Testis (tissue), 2 donors: ENCODE measurements at regions not wholly inside any gene's neighbourhood (a gene's known extent, or its start where the extent isn't known, plus 50 kb on each side); places are given as distances from the start of the nearest gene placed in this dataset.

Experiments used
- DNase-seq: peaks from one replicate; pipeline ENCODE4 v3.0.0-alpha.2; 2019
- H3K27ac ChIP-seq, 2 donors: fragments of 200-600 bp; sonication (generic); one replicate each; pipeline ENCODE4 v1.5.1; 2019
- H3K27me3 ChIP-seq: fragments of 200-600 bp; sonication (generic); one replicate; pipeline ENCODE4 v1.5.1; 2019
- H3K36me3 ChIP-seq: fragments of 200-600 bp; sonication (generic); one replicate; pipeline ENCODE4 v1.5.1; 2017; ENCODE audit warnings: low read depth; ENCODE audit errors: missing control alignments
- H3K4me1 ChIP-seq: fragments of 200-600 bp; sonication (generic); one replicate; pipeline ENCODE4 v1.5.1; 2019
- H3K4me3 ChIP-seq, 2 donors: fragments of 200-600 bp; sonication (generic); one replicate each; pipeline ENCODE4 v1.5.1; 2017 to 2019
- H3K9me3 ChIP-seq: fragments of 200-600 bp; sonication (generic); one replicate; pipeline ENCODE4 v1.5.1; 2017
- POLR2A ChIP-seq: fragments of 450-650 bp; IDR thresholded peaks from one replicate; pipeline ENCODE4 v1.6.1; 2017; ENCODE audit warnings: antibody characterized with exemption, mild to moderate bottlenecking, moderate library complexity
- WGBS, 2 donors: methylation state at CpG; one replicate each; pipeline ENCODE4 v1.1.5; 2018; 5-methylcytosine and 5-hydroxymethylcytosine counted together
- intact Hi-C: fragments of 100-400 bp; cut with DNase I; formaldehyde crosslinking; loops from one replicate; pipeline ENCODE4 v1.15.1; 2023; ENCODE audit warnings: low total_unique reads
- TF ChIP-seq, protein P1 (sequence below), 3 experiments: fragments of 450-650 bp in 2 of 3; fragments of 200-600 bp in 1 of 3; sonication (generic) in 1 of 3; IDR thresholded peaks; one replicate each; pipeline ENCODE4 v1.5.1; 2016 to 2019; ENCODE audit warnings: antibody characterized with exemption in 3 of 3, mild to moderate bottlenecking in 2 of 3, moderate library complexity in 1 of 3

DNA sequence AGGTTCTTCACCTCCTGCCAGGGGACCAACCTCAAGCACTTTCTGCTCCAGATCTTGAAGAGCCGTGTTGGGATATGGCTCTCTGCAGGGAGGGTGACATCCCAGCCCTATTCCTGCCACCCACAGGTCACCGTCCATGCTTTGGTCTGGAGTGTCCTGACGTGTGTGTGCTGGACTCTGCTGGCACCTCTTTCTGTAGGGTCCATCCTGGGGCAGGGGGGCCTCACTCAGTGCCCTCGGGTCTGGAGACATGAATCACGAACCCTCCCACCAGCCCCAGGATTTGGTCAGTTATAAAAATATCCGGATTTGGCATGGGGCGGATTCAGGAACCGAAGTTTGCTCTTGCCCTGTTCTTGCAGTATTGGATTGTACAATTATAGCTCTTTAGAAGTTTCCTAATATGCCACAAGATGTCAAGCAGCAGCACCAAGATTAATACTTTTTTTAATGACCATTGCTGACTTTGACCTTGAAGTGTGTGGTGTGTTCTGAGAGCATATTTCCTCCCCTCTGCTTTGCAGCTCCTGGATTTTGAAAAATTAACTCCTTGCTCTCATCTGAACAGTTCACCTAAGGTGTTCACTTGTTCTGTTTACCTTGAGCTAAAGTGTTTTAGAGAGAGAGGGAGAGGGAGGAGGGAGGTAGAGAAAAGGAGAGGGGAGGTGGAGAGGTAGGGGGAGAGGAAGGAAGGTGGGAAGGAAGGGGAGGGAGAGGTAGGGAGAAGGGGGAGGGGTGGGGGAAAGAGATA is 95.4 kb upstream of the SHH start:
- TF ChIP-seq, protein P1, sequence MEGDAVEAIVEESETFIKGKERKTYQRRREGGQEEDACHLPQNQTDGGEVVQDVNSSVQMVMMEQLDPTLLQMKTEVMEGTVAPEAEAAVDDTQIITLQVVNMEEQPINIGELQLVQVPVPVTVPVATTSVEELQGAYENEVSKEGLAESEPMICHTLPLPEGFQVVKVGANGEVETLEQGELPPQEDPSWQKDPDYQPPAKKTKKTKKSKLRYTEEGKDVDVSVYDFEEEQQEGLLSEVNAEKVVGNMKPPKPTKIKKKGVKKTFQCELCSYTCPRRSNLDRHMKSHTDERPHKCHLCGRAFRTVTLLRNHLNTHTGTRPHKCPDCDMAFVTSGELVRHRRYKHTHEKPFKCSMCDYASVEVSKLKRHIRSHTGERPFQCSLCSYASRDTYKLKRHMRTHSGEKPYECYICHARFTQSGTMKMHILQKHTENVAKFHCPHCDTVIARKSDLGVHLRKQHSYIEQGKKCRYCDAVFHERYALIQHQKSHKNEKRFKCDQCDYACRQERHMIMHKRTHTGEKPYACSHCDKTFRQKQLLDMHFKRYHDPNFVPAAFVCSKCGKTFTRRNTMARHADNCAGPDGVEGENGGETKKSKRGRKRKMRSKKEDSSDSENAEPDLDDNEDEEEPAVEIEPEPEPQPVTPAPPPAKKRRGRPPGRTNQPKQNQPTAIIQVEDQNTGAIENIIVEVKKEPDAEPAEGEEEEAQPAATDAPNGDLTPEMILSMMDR (IDR thresholded peaks at IDR 0.05): no peak
- TF ChIP-seq POLR2A: no peak
- DNase-seq: no peak
- no peaks in the 10 kb centered on the region for H3K36me3 ChIP-seq
- H3K27me3 ChIP-seq: no peaks in the 10 kb centered on the region
- intact Hi-C loops: no loop called here
- peaks cover 6% of the 10 kb centered on the region for H3K4me1 ChIP-seq
- H3K27ac ChIP-seq: no peak overlapping the region
- H3K4me3 ChIP-seq: no peak overlapping the region
- no peaks in the 10 kb centered on the region for H3K9me3 ChIP-seq
- 27 to 53% methylated on average over 7 to 8 of the region's 8 CpGs for WGBS, 2 donors

DNA sequence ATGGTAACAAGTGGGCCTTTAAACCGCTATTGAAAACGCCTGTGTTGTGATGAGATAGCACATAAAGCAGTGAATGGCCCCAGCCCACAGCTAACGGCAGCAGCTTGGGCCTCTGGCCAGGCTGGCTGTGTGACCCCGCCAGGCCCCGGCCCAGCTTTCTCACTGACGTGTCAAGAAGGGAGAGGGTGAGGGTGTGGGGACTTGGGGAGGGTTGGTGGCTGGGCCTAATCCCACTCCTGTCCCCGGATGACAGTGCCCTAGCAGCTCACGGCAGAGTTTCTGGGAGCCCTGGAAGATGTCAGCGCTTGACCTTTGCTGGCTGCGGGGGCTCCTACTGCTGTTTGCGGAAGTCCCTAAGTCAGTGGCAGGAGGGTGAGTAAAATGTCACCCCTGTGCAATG is 88.9 kb upstream of the SHH start:
- 80 to 82% methylated on average over 8 to 11 of the region's 11 CpGs for WGBS, 2 donors
- DNase-seq: no peak
- Histone ChIP-seq H3K4me3 (no peak overlapping the region), H3K27me3 (no peaks in the 10 kb centered on the region), H3K27ac (no peak overlapping the region), H3K36me3 (no peaks in the 10 kb centered on the region), H3K4me1 (no peaks in the 10 kb centered on the region), H3K9me3 (no peaks in the 10 kb centered on the region)
- no peak for TF ChIP-seq POLR2A
- TF ChIP-seq, protein P1 (IDR thresholded peaks at IDR 0.05): no peak
- intact Hi-C loops: no loop called here

DNA sequence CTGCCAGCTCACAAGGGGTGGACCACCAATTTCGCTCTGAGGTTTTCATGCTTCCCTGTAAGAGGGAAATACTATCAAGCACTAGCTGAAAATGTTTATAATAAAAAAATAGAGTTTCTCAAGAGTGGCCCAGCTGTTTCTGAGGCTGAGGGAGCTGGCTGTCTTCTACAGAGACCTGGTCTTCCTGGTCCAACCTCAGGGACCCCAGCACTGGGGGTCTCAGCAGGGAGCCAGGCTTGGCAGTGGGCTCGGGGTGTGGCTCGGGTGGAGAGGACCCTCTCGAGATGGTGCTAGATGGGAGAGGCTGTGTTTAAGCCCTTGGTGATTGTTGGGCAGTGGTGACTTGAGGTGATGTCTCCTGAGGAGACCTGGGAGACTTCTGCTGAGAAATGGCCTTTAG is 87.3 kb upstream of the SHH start:
- 92 to 99% methylated on average over 4 of the region's 4 CpGs for WGBS, 2 donors
- Histone ChIP-seq H3K27ac (no peak overlapping the region), H3K9me3 (no peaks in the 10 kb centered on the region), H3K4me3 (no peak overlapping the region), H3K36me3 (no peaks in the 10 kb centered on the region), H3K27me3 (no peaks in the 10 kb centered on the region), H3K4me1 (no peaks in the 10 kb centered on the region)
- no peak for DNase-seq
- intact Hi-C loops: no loop called here
- TF ChIP-seq, protein P1 (IDR thresholded peaks at IDR 0.05): no peak
- TF ChIP-seq POLR2A: no peak

DNA sequence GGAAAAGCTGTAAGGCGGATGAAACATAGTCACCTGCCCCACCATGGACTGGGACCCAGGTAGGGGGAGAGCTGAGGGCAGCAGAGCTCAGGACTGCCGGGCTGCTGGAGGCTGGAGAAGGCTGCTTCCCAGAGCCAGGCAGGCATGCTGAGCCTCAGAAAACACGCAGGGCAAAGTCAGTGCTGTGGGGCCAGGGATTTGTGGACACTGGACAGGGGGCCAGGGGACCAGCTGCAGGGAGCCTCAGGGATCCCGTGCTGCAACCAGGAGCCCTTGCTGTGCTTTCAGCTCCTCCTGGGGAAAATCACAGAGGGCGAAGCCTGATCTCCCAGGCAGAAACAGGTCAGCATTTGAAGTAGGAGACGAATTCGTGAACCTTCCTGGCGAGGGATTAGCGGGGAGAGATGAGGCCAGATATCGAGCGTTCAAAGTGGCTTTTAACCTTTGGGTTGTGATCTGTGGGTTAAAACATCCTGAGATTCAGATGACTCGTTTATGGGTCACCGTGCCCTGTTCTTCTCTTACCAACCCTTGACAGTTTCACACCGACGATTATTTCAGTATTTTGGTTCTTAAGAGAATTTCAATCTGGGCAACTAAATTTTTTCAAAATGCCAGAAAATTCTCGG is 85.6 kb upstream of the SHH start:
- no peak for DNase-seq
- 84 to 89% methylated on average over 16 of the region's 16 CpGs for WGBS, 2 donors
- Histone ChIP-seq H3K9me3 (no peaks in the 10 kb centered on the region), H3K4me1 (no peaks in the 10 kb centered on the region), H3K4me3 (no peak overlapping the region), H3K36me3 (no peaks in the 10 kb centered on the region), H3K27ac (no peak overlapping the region), H3K27me3 (no peaks in the 10 kb centered on the region)
- TF ChIP-seq POLR2A: no peak
- TF ChIP-seq, protein P1 (IDR thresholded peaks at IDR 0.05): no peak
- intact Hi-C loops: no loop called here
